ENCODE measurements at regions not wholly inside any gene's neighbourhood (a gene's known extent, or its start where the extent isn't known, plus 50 kb on each side); places are given as distances from the start of the nearest gene placed in this dataset.

GRCh38 chr13:97131447-97131846 lies 90.7 kb upstream of the MBNL2 start:
- Histone ChIP-seq H3K9me2 (ENCODE audit: low read depth, low read length) (no peaks in the 10 kb centered on the region), H3K9me3 (ENCODE audit: low read length) (no peaks in the 10 kb centered on the region), H3K9ac (ENCODE audit: low read length) (no peak overlapping the region), H3K4me1 (ENCODE audit: insufficient read depth, low read length, severe bottlenecking) (no peaks in the 10 kb centered on the region), H2AFZ (ENCODE audit: low read length) (no peak overlapping the region), H3K27me3 (ENCODE audit: insufficient read depth, low read length) (no peaks in the 10 kb centered on the region), H3K36me3 (ENCODE audit: insufficient read depth, low read length) (no peaks in the 10 kb centered on the region), H4K20me1 (ENCODE audit: insufficient read depth, low read length) (no peaks in the 10 kb centered on the region), H3K4me2 (ENCODE audit: low read length) (no peak overlapping the region), H3K4me3 (ENCODE audit: low read depth, low read length, poor library complexity, severe bottlenecking) (no peak overlapping the region), H3F3A (ENCODE audit: insufficient read depth, low read length) (no peaks in the 10 kb centered on the region), H3K79me2 (ENCODE audit: insufficient read depth, low read length) (no peaks in the 10 kb centered on the region), H3K27ac (ENCODE audit: low read depth, low read length, poor library complexity, severe bottlenecking) (no peak overlapping the region)
- TF ChIP-seq EZH2 (IDR thresholded peaks at IDR 0.05; ENCODE audit: borderline replicate concordance, low read length), result no peak
- TF ChIP-seq, protein P1, sequence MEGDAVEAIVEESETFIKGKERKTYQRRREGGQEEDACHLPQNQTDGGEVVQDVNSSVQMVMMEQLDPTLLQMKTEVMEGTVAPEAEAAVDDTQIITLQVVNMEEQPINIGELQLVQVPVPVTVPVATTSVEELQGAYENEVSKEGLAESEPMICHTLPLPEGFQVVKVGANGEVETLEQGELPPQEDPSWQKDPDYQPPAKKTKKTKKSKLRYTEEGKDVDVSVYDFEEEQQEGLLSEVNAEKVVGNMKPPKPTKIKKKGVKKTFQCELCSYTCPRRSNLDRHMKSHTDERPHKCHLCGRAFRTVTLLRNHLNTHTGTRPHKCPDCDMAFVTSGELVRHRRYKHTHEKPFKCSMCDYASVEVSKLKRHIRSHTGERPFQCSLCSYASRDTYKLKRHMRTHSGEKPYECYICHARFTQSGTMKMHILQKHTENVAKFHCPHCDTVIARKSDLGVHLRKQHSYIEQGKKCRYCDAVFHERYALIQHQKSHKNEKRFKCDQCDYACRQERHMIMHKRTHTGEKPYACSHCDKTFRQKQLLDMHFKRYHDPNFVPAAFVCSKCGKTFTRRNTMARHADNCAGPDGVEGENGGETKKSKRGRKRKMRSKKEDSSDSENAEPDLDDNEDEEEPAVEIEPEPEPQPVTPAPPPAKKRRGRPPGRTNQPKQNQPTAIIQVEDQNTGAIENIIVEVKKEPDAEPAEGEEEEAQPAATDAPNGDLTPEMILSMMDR (IDR thresholded peaks at IDR 0.05; ENCODE audit: low read length), result no peak

DNA sequence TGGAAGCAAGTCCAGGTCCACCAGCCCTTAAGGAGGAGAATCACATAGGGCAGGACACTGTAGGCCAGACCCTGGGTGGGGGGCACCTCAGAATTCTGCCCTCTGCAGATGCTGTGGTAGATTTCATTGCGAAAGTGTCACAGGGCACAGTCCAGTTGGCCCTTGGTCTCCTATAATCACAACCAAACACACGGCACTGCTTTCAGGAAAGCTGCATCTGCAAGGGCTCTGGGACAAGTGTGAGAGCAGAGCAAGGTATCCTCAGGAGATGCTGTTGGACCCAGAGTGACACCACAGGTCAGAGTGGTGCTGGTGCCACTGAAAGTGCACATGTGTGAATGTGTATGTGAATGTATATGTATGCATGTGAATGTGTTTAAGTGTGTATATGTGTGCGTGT lies 88.6 kb upstream of the MBNL2 start:
- Histone ChIP-seq H3K27ac (ENCODE audit: low read depth, low read length, poor library complexity, severe bottlenecking) (no peak overlapping the region), H3K4me2 (ENCODE audit: low read length) (no peak overlapping the region), H4K20me1 (ENCODE audit: insufficient read depth, low read length) (no peaks in the 10 kb centered on the region)

DNA sequence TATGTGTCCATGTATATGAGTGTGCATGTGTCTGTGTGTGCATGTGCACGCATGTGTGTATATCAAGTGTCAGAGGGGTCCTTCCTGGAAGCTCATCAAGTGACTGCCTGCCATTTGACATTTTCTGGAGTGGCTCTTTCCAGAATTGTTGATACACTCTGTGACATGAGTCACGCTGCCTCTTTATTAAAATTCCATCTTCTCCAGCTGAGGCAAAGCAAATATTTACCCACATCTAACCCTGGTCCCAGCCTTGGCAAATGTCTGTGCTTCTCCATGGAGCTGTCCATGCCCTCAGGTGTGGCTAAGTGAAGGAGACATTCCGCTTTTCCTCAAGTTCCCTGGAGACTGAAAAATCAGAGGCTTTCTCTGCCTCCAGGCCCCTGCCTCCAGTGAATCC lies 88.2 kb upstream of the MBNL2 start:
- no peaks in the 10 kb centered on the region for H3K4me1 ChIP-seq (ENCODE audit: insufficient read depth, low read length, severe bottlenecking)
- H3K36me3 ChIP-seq (ENCODE audit: insufficient read depth, low read length), result no peaks in the 10 kb centered on the region
- H3F3A ChIP-seq (ENCODE audit: insufficient read depth, low read length), result no peaks in the 10 kb centered on the region
- no peaks in the 10 kb centered on the region for H4K20me1 ChIP-seq (ENCODE audit: insufficient read depth, low read length)
- H3K79me2 ChIP-seq (ENCODE audit: insufficient read depth, low read length), result no peaks in the 10 kb centered on the region
- H3K27me3 ChIP-seq (ENCODE audit: insufficient read depth, low read length), result no peaks in the 10 kb centered on the region
- H3K9me3 ChIP-seq (ENCODE audit: low read length), result no peaks in the 10 kb centered on the region
- TF ChIP-seq, protein P1 (IDR thresholded peaks at IDR 0.05; ENCODE audit: low read length), result no peak
- no peak overlapping the region for H3K27ac ChIP-seq (ENCODE audit: low read depth, low read length, poor library complexity, severe bottlenecking)
- H3K9ac ChIP-seq (ENCODE audit: low read length), result no peak overlapping the region
- no peak overlapping the region for H3K4me3 ChIP-seq (ENCODE audit: low read depth, low read length, poor library complexity, severe bottlenecking)
- H3K9me2 ChIP-seq (ENCODE audit: low read depth, low read length), result no peaks in the 10 kb centered on the region
- no peak overlapping the region for H2AFZ ChIP-seq (ENCODE audit: low read length)
- no peak overlapping the region for H3K4me2 ChIP-seq (ENCODE audit: low read length)

More for the DNA sequence above, 88.6 kb upstream of the MBNL2 start:
- no peaks in the 10 kb centered on the region for H3F3A ChIP-seq (ENCODE audit: insufficient read depth, low read length)
- H3K4me1 ChIP-seq (ENCODE audit: insufficient read depth, low read length, severe bottlenecking), result no peaks in the 10 kb centered on the region
- H3K27me3 ChIP-seq (ENCODE audit: insufficient read depth, low read length), result no peaks in the 10 kb centered on the region
- no peaks in the 10 kb centered on the region for H3K79me2 ChIP-seq (ENCODE audit: insufficient read depth, low read length)
- no peaks in the 10 kb centered on the region for H3K9me3 ChIP-seq (ENCODE audit: low read length)
- no peak for TF ChIP-seq EZH2 (IDR thresholded peaks at IDR 0.05; ENCODE audit: borderline replicate concordance, low read length)
- TF ChIP-seq, protein P1 (IDR thresholded peaks at IDR 0.05; ENCODE audit: low read length), result no peak
- no peak overlapping the region for H3K4me3 ChIP-seq (ENCODE audit: low read depth, low read length, poor library complexity, severe bottlenecking)
- no peak overlapping the region for H2AFZ ChIP-seq (ENCODE audit: low read length)
- H3K9ac ChIP-seq (ENCODE audit: low read length), result no peak overlapping the region
- H3K36me3 ChIP-seq (ENCODE audit: insufficient read depth, low read length), result no peaks in the 10 kb centered on the region
- no peaks in the 10 kb centered on the region for H3K9me2 ChIP-seq (ENCODE audit: low read depth, low read length)
